HCT116 (cell line): ENCODE measurements at regions not wholly inside any gene's neighbourhood (a gene's known extent, or its start where the extent isn't known, plus 50 kb on each side); places are given as distances from the start of the nearest gene placed in this dataset.

ENCODE experiments used
- ATAC-seq: fragments of 200-7000 bp; cut with Tn5 transposase; 2 replicates; pipeline ENCODE4 v1.9.1; 2020; ENCODE audit warnings: mild to moderate bottlenecking, moderate library complexity
- BruUV-seq: library from RNA; stranded (reverse); fragments of 400-500 nt; replicated peaks from 2 replicates; lab custom pipeline; 2021; lab: Mats Ljungman, UMichigan
- CTCF ChIA-PET: fragments of 300-600 bp; sonication (Branson Sonifier 250); formaldehyde crosslinking; loops from one replicate; lab custom pipeline; 2021; ENCODE audit warnings: antibody characterized with exemption; lab: Charles Lee
- POLR2A ChIA-PET: fragments of 300-600, 350-600 bp; sonication (Branson Sonifier 250); formaldehyde crosslinking; loops from one replicate; lab custom pipeline; 2021; ENCODE audit warnings: antibody characterized with exemption; lab: Charles Lee
- RAD21 ChIA-PET, 2 experiments: fragments of 300-600 bp; sonication (Branson Sonifier 250); formaldehyde crosslinking; loops; one replicate each; lab custom pipeline; 2023; ENCODE audit warnings: low total read pairs in 2 of 2; ENCODE audit not compliant: uncharacterized antibody in 2 of 2, unreplicated experiment in 2 of 2, low non-redundant PET in 1 of 2; lab: Charles Lee
- DNase-seq: peaks from one replicate; pipeline ENCODE4 v3.0.0-alpha.2; 2010; ENCODE audit warnings: low read depth, low spot score
- H2AFZ ChIP-seq: fragments of 200-600 bp; shearing (Covaris generic), sonication (generic); 2 replicates; pipeline ENCODE4 v1.6.1; 2017; ENCODE audit warnings: low read depth, mixed run types, mixed read lengths, antibody characterized with exemption, low read length; ENCODE audit not compliant: poor library complexity, severe bottlenecking
- H3K27ac ChIP-seq: 2 replicates; pipeline ENCODE4 v1.5.1; 2012; ENCODE audit warnings: low read depth, low read length
- H3K27me3 ChIP-seq: fragments of 200-600 bp; sonication (generic); 2 replicates; pipeline ENCODE4 v1.6.1; 2016; ENCODE audit warnings: mixed run types, low read length, mixed read lengths; ENCODE audit not compliant: insufficient read depth
- H3K36me3 ChIP-seq, 2 experiments: fragments of 200-500 bp in 1 of 2; fragments of 200-600 bp in 1 of 2; sonication (Bioruptor generic) in 1 of 2; sonication (generic) in 1 of 2; 2 replicates each; pipeline versions ENCODE4 v1.5.1 to v1.6.1; 2014 to 2016; ENCODE audit warnings: low read length in 2 of 2, inconsistent platforms in 1 of 2, mixed read lengths in 1 of 2, mixed run types in 1 of 2; ENCODE audit not compliant: insufficient read depth in 2 of 2, control insufficient read depth in 1 of 2
- H3K4me1 ChIP-seq, 2 experiments: fragments of 200-600 bp in 1 of 2; sonication (generic) in 1 of 2; 2 replicates each; pipeline versions ENCODE4 v1.5.1 to v1.6.1; 2012 to 2017; ENCODE audit warnings: low read length in 2 of 2, inconsistent platforms in 1 of 2, mild to moderate bottlenecking in 1 of 2, mixed read lengths in 1 of 2, mixed run types in 1 of 2, moderate library complexity in 1 of 2; ENCODE audit not compliant: insufficient read depth in 2 of 2, control insufficient read depth in 1 of 2
- H3K4me2 ChIP-seq: fragments of 200-600 bp; sonication (generic); 2 replicates; pipeline ENCODE4 v1.6.1; 2017; ENCODE audit warnings: mixed run types, low read length, mixed read lengths
- H3K4me3 ChIP-seq, 2 experiments: fragments of 200-600 bp in 1 of 2; sonication (generic) in 1 of 2; replicated peaks in 1 of 2; 2 replicates each; pipeline ENCODE4 v1.5.1; 2011 to 2016; ENCODE audit warnings: low read length in 2 of 2, control low read depth in 1 of 2, low read depth in 1 of 2, mild to moderate bottlenecking in 1 of 2, mixed read lengths in 1 of 2, mixed run types in 1 of 2
- H3K79me2 ChIP-seq: fragments of 200-600 bp; sonication (generic); 2 replicates; pipeline ENCODE4 v1.6.1; 2017; ENCODE audit warnings: mild to moderate bottlenecking, mixed run types, low read length, moderate library complexity, mixed read lengths; ENCODE audit not compliant: insufficient read depth
- H3K9ac ChIP-seq: fragments of 200-600 bp; sonication (generic); 2 replicates; pipeline ENCODE4 v1.6.1; 2016; ENCODE audit warnings: low read length, mixed read lengths
- H3K9me2 ChIP-seq: fragments of 200-600 bp; sonication (generic), shearing (Covaris generic); 2 replicates; pipeline ENCODE4 v1.6.1; 2017; ENCODE audit warnings: mixed run types, mild to moderate bottlenecking, moderate library complexity; ENCODE audit not compliant: insufficient read depth
- H3K9me3 ChIP-seq, 2 experiments: fragments of 200-500 bp in 1 of 2; fragments of 200-600 bp in 1 of 2; sonication (Bioruptor generic) in 1 of 2; sonication (generic) in 1 of 2; 2 replicates each; pipeline ENCODE4 v1.6.1; 2014 to 2017; ENCODE audit warnings: low read length in 2 of 2, mixed read lengths in 2 of 2, inconsistent platforms in 1 of 2, low read depth in 1 of 2, mild to moderate bottlenecking in 1 of 2, mixed run types in 1 of 2, moderate library complexity in 1 of 2; ENCODE audit not compliant: control insufficient read depth in 1 of 2, insufficient read depth in 1 of 2
- H4K20me1 ChIP-seq: fragments of 200-600 bp; sonication (generic), shearing (Covaris generic); 2 replicates; pipeline ENCODE4 v1.6.1; 2017; ENCODE audit warnings: mixed run types, mild to moderate bottlenecking, moderate library complexity; ENCODE audit not compliant: insufficient read depth
- CBX3 ChIP-seq: IDR thresholded peaks from 2 replicates; pipeline ENCODE4 v1.6.1; 2012; ENCODE audit warnings: low read depth
- CEBPB ChIP-seq: IDR thresholded peaks from 2 replicates; pipeline ENCODE4 v1.6.1; 2012; ENCODE audit warnings: low read depth
- EGR1 ChIP-seq: IDR thresholded peaks from 2 replicates; pipeline ENCODE4 v1.6.1; 2012; ENCODE audit warnings: low read depth
- EZH2phosphoT487 ChIP-seq: fragments of 200-600 bp; IDR thresholded peaks from 2 replicates; pipeline ENCODE4 v1.6.1; 2018; ENCODE audit warnings: antibody characterized with exemption, borderline replicate concordance
- FOSL1 ChIP-seq: IDR thresholded peaks from 2 replicates; pipeline ENCODE4 v1.6.1; 2012; ENCODE audit warnings: low read depth
- JUND ChIP-seq: IDR thresholded peaks from 2 replicates; pipeline ENCODE4 v1.6.1; 2012
- POLR2A ChIP-seq: IDR thresholded peaks from 2 replicates; pipeline ENCODE4 v1.7.0; 2011; ENCODE audit warnings: borderline replicate concordance; ENCODE audit not compliant: insufficient read depth, insufficient read length; ENCODE audit errors: extremely low read depth
- POLR2AphosphoS5 ChIP-seq: IDR thresholded peaks from 2 replicates; pipeline ENCODE4 v1.6.1; 2011; ENCODE audit warnings: mild to moderate bottlenecking, low read depth, low read length, moderate library complexity
- RAD21 ChIP-seq: IDR thresholded peaks from 2 replicates; pipeline ENCODE4 v1.6.1; 2012; ENCODE audit warnings: low read depth, mild to moderate bottlenecking
- SIN3A ChIP-seq: IDR thresholded peaks from 2 replicates; pipeline ENCODE4 v1.6.1; 2012; ENCODE audit warnings: low read depth
- SP1 ChIP-seq: IDR thresholded peaks from 2 replicates; pipeline ENCODE4 v1.6.1; 2012; ENCODE audit warnings: low read depth
- SRF ChIP-seq: IDR thresholded peaks from 2 replicates; pipeline ENCODE4 v1.6.1; 2012; ENCODE audit warnings: low read depth
- TCF7L2 ChIP-seq: IDR thresholded peaks from 2 replicates; pipeline ENCODE4 v1.7.0; 2011; ENCODE audit warnings: borderline replicate concordance, inconsistent platforms; ENCODE audit not compliant: insufficient read depth, insufficient read length; ENCODE audit errors: extremely low read depth
- ZFX ChIP-seq: fragments of 450-650 bp; IDR thresholded peaks from 2 replicates; pipeline ENCODE4 v1.6.1; 2017
- ZNF274 ChIP-seq: fragments of 200-500 bp; sonication (Bioruptor generic); IDR thresholded peaks from 2 replicates; pipeline ENCODE4 v1.6.1; 2014; ENCODE audit warnings: mild to moderate bottlenecking, low read depth, low read length, inconsistent platforms
- intact Hi-C: fragments of 100-400 bp; cut with micrococcal nuclease; formaldehyde crosslinking; loops from 2 replicates; pipeline ENCODE4 v1.10.0; 2022
- TF ChIP-seq, protein P1 (sequence below): IDR thresholded peaks from 2 replicates; pipeline ENCODE4 v1.6.1; 2012
- TF ChIP-seq, protein P2 (sequence below): IDR thresholded peaks from 2 replicates; pipeline ENCODE4 v1.6.1; 2012
- TF ChIP-seq, protein P3 (sequence below), 3 experiments: fragments of 200-600 bp in 1 of 3; sonication (generic) in 1 of 3; IDR thresholded peaks in 2 of 3; conservative IDR thresholded peaks in 1 of 3; 2 replicates each; pipeline ENCODE4 v1.5.1; 2012 to 2017; ENCODE audit warnings: low read depth in 2 of 3, low read length in 2 of 3, antibody characterized with exemption in 1 of 3, borderline replicate concordance in 1 of 3, control low read depth in 1 of 3, mild to moderate bottlenecking in 1 of 3, mixed read lengths in 1 of 3, mixed run types in 1 of 3, moderate library complexity in 1 of 3; ENCODE audit not compliant: insufficient read depth in 1 of 3
- TF ChIP-seq, protein P4 (sequence below): IDR thresholded peaks from 2 replicates; pipeline ENCODE4 v1.6.1; 2011; ENCODE audit warnings: mild to moderate bottlenecking, low read length, moderate library complexity; ENCODE audit not compliant: insufficient replicate concordance; ENCODE audit errors: extremely low read depth

DNA sequence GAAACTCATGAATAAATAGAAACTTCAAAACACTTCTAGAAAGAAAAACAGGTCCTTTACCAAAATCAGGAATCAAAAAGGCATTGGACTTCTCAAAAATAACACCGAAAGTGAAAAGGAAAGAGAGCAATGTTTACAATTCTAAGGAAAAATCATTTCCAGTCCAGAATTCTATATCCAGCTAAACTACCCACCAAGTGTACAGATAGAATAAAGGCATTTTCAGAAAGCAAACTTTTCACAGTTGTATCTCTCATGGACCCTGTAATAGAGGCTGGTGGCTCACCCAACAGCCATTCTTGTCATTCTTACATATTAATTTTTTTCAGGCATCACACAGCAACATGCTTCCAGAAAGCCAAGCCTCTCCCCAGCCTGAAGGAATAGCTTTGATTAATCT is 63.7 kb downstream of the FOXD1 start (continued):
- TF ChIP-seq EGR1 (no peak), SP1 (no peak), FOSL1 (no peak), EZH2phosphoT487 (no peak), TCF7L2 (no peak)
- TF ChIP-seq, all 23 proteins: peak for 0

DNA sequence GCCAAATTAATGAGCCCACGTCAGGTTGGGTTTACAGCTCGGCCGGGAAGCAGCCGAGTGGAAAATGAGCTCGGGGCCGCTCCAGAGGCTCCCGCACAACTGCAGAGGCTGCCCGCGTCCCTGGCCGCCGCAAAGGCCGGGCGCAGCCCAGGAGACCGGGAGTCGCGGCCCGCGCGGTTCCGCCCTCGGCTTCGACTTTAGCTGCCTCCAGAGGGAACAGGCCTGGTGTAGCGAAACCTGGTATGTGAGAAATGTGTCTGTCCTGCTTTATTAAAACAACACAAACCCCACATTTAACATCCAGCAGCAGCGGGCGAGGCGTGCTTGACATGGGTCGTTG is 66.2 kb downstream of the FOXD1 start:
- POLR2A ChIA-PET: no interaction called here
- no TSS peak for BruUV-seq
- Histone ChIP-seq H4K20me1 (no peaks in the 10 kb centered on the region), H3K36me3 (no peaks in the 10 kb centered on the region), H3K27me3 (no peaks in the 10 kb centered on the region), H3K9me3 (peaks cover 9 to 14% of the 10 kb centered on the region in 2 experiments), H3K4me2 (no peak overlapping the region), H2AFZ (no peak overlapping the region), H3K9me2 (no peaks in the 10 kb centered on the region), H3K9ac (no peak overlapping the region), H3K27ac (no peak overlapping the region), H3K79me2 (no peaks in the 10 kb centered on the region), H3K4me1 (no peaks in the 10 kb centered on the region), H3K4me3 (no peak overlapping the region)
- TF ChIP-seq, protein P1, sequence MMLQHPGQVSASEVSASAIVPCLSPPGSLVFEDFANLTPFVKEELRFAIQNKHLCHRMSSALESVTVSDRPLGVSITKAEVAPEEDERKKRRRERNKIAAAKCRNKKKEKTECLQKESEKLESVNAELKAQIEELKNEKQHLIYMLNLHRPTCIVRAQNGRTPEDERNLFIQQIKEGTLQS: no peak
- TF ChIP-seq CBX3 (no peak), FOSL1 (no peak), TCF7L2 (no peak), SRF (no peak), JUND (no peak), EZH2phosphoT487 (no peak), POLR2A (no peak), RAD21 (no peak), EGR1 (no peak), CEBPB (no peak), POLR2AphosphoS5 (no peak), SIN3A (no peak), ZFX (no peak), ZNF274 (no peak)
- TF ChIP-seq, protein P2, sequence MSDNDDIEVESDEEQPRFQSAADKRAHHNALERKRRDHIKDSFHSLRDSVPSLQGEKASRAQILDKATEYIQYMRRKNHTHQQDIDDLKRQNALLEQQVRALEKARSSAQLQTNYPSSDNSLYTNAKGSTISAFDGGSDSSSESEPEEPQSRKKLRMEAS: no peak
- TF ChIP-seq, protein P3, sequence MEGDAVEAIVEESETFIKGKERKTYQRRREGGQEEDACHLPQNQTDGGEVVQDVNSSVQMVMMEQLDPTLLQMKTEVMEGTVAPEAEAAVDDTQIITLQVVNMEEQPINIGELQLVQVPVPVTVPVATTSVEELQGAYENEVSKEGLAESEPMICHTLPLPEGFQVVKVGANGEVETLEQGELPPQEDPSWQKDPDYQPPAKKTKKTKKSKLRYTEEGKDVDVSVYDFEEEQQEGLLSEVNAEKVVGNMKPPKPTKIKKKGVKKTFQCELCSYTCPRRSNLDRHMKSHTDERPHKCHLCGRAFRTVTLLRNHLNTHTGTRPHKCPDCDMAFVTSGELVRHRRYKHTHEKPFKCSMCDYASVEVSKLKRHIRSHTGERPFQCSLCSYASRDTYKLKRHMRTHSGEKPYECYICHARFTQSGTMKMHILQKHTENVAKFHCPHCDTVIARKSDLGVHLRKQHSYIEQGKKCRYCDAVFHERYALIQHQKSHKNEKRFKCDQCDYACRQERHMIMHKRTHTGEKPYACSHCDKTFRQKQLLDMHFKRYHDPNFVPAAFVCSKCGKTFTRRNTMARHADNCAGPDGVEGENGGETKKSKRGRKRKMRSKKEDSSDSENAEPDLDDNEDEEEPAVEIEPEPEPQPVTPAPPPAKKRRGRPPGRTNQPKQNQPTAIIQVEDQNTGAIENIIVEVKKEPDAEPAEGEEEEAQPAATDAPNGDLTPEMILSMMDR (IDR thresholded peaks at IDR 0.05 in 2 of 3, conservative IDR thresholded peaks at IDR 0.05 in 1 of 3; ENCODE audit: borderline replicate concordance in 1 of 3, insufficient read depth in 1 of 3, low read depth in 2 of 3, low read length in 2 of 3): no peak
- TF ChIP-seq, protein P4, sequence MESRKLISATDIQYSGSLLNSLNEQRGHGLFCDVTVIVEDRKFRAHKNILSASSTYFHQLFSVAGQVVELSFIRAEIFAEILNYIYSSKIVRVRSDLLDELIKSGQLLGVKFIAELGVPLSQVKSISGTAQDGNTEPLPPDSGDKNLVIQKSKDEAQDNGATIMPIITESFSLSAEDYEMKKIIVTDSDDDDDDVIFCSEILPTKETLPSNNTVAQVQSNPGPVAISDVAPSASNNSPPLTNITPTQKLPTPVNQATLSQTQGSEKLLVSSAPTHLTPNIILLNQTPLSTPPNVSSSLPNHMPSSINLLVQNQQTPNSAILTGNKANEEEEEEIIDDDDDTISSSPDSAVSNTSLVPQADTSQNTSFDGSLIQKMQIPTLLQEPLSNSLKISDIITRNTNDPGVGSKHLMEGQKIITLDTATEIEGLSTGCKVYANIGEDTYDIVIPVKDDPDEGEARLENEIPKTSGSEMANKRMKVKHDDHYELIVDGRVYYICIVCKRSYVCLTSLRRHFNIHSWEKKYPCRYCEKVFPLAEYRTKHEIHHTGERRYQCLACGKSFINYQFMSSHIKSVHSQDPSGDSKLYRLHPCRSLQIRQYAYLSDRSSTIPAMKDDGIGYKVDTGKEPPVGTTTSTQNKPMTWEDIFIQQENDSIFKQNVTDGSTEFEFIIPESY: no peak
- ATAC-seq: no peak
- CTCF ChIA-PET: no interaction called here
- no peak for DNase-seq
- intact Hi-C loops: no loop called here
- RAD21 ChIA-PET: no interaction called here
